ENCODE measurements at regions not wholly inside any gene's neighbourhood (a gene's known extent, or its start where the extent isn't known, plus 50 kb on each side); places are given as distances from the start of the nearest gene placed in this dataset.

DNA sequence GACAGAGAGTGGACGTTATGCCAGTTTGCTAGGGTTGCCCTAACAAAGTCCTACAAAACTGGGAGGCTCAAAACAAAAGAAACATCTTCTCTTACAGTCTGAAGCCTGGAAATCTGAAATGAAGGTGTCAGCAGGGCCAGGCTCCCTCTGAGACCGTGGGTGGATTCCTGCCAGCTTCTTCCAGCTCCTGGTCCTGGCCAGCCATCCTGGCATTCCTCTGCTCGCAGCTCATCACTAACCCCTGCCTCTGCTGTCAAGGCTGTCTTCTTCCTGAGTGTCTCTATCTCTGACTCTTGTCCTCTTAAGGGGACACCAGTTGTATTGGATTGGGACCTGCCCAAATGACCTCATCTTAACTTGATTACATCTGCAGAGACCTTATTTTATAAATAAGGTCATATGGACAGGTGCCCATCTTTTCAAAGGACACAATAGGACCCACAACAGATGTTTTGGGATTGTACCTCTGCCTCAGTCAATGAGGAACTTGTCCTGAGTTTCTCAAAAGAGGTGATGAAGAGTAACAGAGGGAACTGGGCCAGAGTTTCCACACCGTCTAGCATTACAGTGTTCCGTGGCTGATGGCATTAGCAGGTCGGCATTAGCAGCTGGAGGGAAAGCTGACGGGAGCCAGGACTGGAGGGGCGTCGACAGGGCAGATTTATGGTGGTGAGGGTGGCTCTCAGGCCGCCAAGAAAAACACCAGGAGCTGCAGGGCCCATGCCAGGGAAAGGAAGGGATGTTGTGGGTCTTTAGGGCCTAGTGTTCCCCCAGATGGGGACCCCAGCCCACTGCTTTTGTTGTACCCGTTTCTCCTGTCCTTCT lies 157.3 kb downstream of the TBXT start:
- no peak for DNase-seq (ENCODE audit: low read depth)

DNA sequence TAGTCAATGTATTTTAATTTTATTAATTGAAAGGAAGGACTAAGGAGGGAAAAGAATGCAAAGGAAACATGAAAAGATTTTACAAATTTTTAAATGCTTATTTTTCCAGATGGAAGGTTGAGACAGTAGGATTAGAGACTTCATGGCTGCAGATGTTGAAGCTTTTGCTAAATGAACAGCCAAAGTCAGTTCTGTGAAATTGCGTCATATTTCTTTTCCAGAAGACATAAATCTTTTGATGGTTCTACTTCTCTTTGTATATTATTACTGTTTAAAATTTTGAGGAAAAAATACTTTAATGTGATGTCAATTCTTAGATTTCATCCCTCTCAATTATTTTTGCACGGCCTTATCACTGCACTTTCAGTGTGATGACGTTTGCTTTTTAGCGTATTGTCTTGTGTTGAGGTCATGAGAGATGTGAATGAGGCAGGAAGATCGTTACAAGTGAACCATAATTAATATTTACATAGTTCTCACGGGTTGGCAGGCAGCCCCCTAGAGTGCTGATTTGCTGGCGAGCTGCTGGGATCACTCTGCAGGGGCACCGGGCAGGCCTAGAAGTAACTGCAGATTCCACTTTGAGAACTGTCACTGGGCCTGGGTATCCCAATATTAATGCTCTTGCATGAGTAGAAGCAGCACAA lies 158.1 kb downstream of the TBXT start:
- DNase-seq (ENCODE audit: low read depth) = no peak

DNA sequence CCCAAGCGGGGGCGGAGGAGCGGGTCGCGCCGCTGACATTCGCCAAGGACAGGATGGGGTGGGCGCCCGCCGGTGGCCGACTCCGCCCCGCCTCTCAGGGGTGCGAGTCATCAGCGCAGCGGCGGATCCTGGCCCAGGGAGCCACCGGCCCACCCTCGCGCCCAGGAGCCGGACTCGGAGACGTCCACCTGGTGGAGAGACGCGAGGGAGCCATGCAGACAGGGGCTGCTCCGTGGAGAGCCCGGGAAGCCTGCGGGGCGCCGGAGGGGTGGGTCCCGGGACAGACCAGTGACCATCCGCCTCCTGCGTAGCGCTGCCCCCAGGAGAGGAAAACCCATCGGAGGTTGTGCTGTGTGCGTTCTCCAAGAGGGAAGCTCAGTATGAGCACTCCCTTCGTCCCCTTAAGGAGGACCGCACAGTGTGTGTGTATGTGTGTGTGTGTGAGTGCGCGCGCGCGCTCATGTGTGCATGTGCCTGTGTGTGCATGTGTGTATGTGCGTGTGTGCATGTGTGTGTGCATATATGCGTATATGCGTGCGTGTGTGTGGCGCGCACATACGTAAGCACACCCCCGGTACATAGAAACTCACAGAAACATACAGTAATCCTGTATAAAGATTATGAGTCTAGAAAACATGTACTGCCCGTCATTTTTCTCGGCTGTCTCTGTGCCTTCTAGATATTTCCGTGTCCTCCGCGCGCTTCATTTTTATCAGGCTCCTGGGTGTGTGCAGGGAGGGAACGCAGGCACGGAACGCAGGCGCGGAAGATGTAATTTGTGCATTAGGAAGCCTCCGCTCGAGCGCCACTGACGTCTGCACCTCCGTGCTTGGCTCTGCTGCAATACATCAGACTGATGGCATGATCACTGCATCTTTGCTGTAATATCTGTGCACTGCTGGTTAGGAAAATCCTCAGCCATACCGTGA lies 158.9 kb downstream of the TBXT start:
- DNase-seq (ENCODE audit: low read depth) = peak; percentile 65

DNA sequence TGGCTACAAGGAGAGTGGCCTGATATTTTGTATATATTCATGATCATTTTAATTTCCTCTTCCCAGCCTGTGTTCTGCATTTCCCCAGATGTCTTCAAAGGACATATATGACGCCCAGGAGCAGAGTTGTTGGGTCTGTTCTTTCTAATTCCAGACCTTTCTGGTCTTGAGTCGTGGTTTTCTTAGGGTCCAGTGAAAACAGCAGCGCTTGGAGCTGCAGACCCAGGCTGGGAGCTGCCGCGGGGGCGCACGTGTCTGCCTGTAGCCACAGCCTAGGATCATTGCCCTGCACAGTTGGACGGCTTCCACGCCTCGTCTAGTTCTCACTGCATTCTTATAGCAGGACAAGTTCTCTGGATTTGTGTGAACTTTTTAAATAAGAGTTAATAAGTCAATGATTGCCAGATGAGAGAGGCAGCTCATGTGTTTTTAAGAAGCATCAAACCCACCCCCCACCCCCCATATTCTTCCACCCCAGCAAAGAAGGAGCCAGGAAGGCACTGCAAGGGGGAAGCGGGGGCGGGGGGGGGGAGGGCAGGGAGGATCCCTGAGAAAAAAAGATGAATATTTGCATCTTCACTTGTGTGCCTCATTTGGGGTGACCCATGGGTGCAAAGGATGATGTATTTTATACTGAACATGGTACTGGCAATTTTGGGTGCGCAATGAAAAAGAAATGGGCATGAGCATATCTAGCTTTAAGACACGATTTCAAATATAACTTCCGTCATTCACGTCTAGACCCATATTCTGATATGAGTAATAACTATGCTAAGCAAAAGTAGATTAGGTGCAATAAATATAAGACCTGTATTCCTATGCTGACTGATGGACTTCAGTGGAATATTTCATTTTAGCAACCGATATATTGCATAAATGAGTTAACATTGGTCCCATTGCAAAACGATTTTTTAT lies 160.0 kb downstream of the TBXT start:
- DNase-seq (ENCODE audit: low read depth) = peak; percentile 72

DNA sequence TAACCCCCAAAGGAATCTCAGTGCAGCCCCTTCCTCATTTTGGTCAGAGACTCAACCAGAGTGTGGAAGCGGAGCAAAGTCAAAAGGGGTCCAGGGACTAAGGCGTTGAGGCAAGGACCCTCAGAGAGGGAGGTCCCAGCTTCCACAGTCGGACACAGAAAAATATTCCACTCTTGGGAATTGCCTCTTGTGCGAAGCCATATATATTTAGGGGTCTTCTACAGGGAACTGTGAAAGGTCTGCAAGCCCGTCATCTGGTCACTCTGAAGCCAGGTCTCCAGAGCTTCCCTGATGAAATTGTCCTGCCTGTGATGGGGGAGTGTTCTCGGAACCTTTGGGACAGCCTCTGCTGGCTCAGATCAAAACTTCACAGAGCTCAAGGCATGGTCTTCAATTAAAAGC lies 160.8 kb downstream of the TBXT start:
- no peak for DNase-seq (ENCODE audit: low read depth)

DNA sequence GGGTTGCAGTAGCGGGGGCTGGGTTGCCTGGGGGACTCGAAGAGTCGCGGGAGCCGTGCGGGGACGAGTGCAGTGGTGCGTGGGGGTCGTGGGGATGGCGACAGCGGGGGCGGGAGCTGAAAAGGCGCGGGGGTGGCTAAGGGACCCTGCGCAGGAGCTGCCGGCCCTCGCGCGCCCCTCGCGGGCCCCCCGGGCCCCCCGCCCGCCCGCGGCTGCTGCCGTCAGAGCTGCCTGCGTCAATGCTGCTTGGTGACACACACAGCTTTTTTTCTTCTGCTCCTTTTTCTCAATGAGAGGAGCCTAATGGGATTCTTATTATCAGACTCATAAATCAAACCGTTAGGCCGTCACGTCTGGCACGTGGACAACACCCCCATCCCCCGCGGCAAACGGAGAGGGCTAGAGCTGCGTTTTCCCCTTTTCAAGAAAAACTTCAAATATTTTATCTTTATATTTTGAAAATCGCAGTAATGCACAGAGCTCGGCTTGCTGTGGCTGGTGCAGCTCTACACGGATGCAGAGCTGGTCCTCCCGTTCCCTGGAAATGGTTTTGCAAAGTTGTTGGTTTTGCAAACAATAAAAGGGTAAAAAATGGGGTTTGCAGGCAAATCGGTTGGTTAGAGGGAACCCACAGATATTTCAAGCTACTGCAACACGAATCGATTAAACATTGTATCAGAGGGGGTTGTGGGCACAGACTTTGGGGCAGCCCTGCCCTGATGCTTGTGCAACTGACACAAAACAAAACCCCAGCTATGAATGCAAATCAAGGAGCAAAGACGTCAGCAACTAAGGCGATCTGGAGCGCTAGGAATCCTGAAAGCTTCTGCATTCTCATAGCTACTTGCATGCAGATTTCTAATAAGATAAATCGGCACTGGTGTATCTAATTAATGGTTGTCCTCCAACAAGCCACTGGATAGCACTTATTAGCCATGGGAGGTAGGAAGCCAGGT lies 161.4 kb downstream of the TBXT start:
- peak; percentile 83 for DNase-seq (ENCODE audit: low read depth)

DNA sequence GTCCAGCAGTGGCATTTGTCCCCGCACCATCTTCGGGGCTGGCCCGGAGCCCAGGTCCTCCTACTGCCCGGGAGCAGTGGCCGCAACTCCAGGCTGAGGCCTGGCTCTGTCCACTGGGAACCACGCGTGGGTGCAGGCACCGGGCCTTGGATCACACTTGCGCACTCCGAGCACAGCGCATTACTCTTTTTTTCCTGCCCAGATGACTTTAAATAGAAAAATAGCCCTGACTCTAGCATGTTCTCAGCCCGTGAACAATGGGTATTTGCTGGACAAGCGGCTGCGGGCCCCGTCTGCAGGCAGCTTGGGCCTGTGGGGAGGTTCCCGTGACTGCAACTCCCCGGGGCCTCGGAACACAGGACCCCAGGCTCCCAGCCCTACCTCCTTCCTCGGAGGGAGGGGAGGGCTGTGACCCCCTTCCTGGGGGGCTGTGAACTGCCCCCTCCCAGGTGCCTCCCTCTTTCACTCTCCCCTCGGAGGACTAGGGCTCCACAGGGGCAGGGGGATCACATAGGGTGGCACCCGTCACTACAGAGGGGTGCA lies 162.2 kb downstream of the TBXT start:
- peak; percentile 53 for DNase-seq (ENCODE audit: low read depth)

DNA sequence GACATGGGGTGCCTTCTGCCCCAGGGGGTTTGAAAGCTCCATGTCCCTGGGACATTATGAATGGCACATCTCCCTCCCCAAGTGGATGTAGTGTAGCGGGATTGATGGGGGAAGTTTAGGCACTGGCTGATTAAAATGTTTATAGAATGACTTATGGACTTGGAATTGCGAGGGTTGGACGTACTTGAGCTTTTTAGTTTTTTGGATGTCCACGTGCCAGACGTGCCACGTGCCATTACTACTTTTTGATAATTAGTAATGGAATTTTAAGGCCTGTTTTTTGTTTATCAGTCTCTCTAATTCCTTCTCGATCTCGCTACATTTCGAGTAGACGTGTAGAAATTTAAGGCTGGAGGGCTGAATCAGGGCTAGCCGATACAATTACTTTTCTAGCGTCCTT lies 162.8 kb downstream of the TBXT start:
- DNase-seq (ENCODE audit: low read depth) = no peak

DNA sequence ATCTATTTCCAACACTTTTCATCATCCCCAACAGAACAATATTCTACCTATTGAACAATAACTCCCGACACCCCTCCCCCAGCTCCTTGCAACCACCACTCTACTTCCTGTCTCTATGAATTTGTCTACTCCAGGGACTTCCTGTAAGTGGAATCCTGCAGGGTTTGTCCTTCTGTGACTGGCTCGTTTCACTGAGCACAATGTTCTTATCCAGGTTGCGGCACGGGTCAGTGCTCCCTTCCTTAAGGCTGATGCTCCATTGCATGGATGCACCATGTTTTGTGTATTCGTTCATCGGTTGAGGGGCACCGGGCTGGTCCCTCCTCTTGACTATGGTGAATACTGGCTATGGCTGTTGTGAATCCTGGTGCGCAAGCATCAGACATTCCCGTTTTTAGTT lies 163.2 kb downstream of the TBXT start:
- no peak for DNase-seq (ENCODE audit: low read depth)

DNA sequence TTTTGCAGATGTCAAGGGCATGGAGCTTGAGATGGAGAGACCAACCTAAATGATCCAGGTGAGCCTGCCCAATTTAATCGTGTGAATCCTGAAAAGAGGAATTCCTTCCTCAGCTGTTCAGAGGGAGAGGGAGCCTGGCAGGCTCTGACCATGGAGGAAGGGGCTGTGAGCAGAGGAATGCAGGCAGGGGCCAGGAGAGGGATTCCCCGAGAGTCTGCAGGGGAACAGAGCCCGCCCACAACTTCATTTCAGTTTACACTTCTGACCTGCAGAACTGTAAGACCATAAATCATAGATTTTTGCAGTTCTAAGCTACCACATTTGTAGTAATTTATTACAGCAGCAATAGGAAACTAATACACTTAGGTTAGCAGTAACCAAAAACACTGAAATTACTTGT lies 164.1 kb downstream of the TBXT start:
- DNase-seq (ENCODE audit: low read depth) = no peak

DNA sequence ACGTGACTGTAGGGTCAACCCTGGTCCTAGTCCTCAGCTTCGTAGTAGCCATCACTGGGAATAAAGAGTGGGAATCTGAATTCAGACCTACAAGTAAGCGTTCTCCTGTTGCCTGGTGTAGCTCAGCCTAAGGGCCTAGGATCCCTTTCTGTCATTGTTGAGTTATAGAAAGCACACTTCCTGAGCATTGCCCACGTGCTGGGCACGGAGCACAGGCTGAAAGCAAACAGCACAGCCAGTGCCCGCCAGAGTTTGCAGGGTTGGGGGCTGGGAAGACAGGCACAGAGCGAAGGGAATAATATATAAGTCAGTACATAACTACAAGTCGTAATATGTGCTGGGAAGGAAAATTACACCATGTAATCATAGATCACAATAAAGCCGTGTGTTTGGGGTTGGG lies 166.3 kb downstream of the TBXT start:
- no peak for DNase-seq (ENCODE audit: low read depth)

DNA sequence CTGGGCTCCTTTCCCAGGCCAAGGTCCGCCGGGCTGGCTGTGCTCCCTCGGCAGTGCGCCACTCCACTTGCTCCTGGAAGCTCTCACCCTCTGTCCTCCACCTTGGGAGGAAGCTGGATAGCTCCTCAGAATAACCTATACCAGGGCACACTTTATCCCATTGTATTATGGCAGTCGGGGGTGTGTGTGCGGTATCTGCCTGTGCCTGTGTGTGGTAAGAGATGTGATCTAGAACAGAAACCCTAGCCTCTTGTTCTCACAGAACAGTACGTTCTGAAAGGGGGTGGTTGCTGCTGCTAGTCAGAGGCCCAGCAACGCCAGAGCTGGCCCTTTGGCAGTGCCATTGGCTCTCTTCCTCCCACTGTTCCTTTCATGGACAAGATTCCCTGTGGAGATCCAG lies 168.4 kb downstream of the TBXT start:
- DNase-seq (ENCODE audit: low read depth) = no peak

DNA sequence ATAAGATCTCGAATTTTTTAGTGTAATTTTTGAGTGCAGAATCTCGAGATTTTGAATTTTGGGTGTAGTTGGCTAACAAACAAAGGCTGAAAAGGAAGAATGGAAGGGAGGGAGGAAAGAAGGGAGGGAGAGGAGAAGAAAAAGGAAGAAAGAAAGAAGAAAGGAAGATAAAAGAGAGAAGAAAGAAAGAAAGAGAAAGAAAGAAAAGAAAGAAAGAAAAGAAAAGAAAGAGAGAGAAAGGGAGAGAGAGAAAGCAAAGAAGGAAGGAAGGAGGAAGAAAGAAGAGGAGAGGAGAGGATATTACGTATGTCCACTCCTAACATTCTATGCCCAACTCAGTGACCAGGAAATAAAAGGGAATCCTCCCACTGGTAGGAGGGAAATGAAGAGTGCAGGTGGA lies 169.6 kb downstream of the TBXT start:
- no peak for DNase-seq (ENCODE audit: low read depth)

DNA sequence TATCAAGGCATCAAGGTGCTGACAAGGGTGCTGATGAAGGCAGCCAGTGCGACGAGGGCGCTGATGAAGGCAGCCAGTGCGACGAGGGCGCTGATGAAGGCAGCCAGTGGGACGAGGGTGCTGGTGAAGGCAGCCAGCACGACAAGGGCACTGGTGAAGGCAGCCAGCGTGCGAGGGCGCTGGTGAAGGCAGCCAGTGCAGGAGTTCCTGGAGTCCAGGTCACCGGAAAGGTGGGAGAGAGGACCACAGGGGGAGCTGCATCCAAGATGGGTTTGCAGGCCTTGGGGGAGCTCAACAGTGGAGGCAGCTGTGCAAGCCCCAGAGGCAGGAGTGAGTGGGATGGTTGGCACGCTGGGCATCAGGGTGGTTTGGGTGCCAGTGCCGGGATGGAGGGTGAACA lies 176.3 kb downstream of the TBXT start:
- DNase-seq (ENCODE audit: low read depth) = no peak

DNA sequence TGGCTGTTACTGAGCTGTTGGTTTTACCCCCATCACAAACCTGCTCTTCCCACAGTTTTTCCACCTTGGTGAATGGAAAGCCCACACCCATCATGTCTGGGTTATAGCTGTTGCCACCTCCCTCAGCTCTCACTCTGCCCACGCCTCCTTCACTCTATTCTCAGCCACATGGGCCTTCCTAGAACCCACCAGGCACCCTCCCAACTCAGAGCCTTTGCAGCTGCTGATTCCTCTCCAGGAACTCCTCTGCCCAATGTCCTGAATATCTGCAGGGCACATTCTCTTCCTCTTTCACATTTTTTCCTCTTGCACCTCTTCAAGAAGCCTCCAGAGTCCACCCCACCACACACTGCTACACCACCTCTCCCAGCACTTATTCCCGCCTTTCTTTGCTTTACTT lies 177.4 kb downstream of the TBXT start:
- DNase-seq (ENCODE audit: low read depth) = no peak

DNA sequence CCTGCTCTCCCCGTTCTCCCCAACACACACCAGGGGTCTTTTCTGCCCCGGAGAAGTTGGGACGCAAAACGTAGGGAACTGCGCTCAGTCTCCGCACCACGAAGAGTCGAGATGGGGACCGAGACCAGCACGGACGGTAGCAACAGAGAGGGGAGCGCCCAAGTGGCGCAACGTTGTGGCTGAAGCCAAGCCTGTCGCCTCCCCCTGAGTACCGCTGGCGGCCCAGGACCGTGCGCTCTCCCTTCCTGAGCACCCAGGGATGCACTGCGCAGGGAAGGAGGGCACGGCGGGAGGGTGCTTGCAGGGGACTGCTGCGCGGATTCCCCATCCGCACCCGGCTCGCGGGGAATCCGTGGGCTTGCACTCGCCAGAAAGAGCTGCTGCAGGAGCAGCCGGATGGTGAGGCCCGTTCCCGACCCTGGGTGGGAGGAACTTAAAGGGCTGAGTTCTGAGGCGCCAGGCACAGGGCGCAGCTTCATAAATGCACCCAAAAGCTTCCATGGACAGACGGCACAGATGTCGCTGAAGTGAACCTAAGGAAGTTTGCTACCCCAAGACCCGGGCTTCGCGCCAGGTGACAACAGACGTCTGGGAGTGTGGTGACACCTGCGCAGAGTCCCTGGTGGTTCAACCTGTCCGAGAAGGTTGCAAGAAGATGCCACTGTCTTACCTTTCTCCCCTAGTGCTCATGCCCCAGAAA lies 178.7 kb downstream of the TBXT start:
- DNase-seq (ENCODE audit: low read depth) = no peak

DNA sequence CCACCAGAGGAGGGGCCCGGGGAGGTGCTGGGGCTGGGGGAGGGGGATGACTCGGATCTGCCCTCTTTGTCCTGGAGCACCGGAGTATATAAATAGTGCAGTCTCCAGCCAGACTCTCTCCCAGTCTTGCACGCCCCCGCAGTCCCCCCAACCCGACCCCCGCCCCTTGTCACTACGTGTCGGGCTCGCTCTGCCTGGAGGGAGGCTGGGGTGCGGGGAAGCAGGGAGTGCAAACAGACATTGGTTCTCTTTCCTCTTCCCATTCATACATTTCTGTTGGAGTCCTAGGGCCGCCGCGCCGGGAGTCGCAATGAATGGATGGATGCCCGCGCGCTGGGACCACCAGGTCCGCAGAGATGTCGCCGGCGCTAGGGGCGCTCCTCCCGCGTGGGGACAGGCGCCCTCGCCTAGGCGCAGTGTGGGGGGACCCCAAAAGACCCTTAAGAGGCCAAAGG lies 179.3 kb downstream of the TBXT start:
- DNase-seq (ENCODE audit: low read depth) = no peak

DNA sequence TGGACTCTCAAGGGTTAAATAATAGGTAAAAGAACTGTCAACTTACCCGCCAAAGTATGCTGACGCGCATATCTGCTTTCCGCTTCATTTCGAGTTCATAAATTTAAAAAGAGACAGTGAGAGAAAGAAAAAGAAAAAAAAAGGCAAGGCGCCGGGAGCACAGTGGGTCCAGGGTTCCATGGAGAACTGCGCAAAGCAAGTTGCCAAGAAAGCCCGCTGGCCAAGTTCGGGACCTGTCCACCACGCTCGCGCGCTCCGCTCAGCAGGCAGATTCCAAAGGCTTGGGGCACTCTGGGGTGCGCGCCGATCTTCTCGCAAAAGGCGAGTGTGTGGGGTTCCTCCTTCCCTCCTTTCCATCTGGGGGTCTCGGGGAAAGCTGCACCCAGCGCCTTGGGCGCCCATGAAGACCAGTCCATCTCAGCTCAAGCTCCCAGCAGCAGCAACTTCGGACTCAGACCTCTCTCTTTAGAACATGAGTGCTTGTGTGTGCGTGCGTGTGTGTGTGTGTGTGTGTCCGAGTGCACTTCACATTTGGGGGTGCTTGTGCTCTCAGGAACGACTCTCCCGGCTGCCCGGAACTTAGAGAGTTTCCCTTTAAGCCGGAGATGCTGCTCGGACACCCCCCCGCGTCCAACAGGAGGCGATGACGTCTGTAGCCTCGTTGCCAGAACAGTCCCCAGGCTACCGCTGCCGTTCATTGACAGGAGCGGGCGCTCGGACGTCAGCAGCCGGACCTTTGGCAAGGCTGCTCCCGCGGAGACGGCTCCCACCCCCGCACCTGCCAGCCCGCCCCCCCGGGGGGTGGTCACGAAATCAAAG lies 180.0 kb downstream of the TBXT start:
- DNase-seq (ENCODE audit: low read depth) = peak; percentile 94
